GM12878 (cell line): ENCODE measurements at regions not wholly inside any gene's neighbourhood (a gene's known extent, or its start where the extent isn't known, plus 50 kb on each side); places are given as distances from the start of the nearest gene placed in this dataset.

ENCODE experiments used
- ATAC-seq: fragments of 200-7000 bp; cut with Tn5 transposase; 3 replicates; pipeline ENCODE4 v1.9.1; 2020; ENCODE audit warnings: mild to moderate bottlenecking, moderate library complexity
- BruUV-seq: library from RNA; stranded (reverse); fragments of 400-500 nt; replicated peaks from 2 replicates; lab custom pipeline; 2021; lab: Mats Ljungman, UMichigan
- CTCF ChIA-PET: fragments of 300-600 bp; sonication (Branson Sonifier 250); formaldehyde crosslinking; extraction: SDS; loops from one replicate; lab custom pipeline; 2021; ENCODE audit warnings: inconsistent platforms; lab: Yijun Ruan, JAX
- POLR2A ChIA-PET: fragments of 350-600 bp; formaldehyde crosslinking; extraction: SDS; loops from one replicate; lab custom pipeline; 2021; ENCODE audit warnings: inconsistent platforms; lab: Charles Lee
- RAD21 ChIA-PET: fragments of 300-600 bp; sonication (Branson Sonifier 250); formaldehyde crosslinking; loops from one replicate; lab custom pipeline; 2023; ENCODE audit warnings: antibody characterized with exemption; ENCODE audit not compliant: unreplicated experiment; lab: Charles Lee
- SMC1A ChIA-PET: fragments of 300-600 bp; sonication (Branson Sonifier 250); formaldehyde crosslinking; loops from one replicate; lab custom pipeline; 2023; ENCODE audit not compliant: unreplicated experiment, uncharacterized antibody; lab: Charles Lee
- DNase-seq: peaks from one replicate; pipeline ENCODE4 v3.0.0-alpha.2; 2011; ENCODE audit warnings: low read depth, low spot score
- FAIRE-seq: peaks from 3 replicates; lab custom pipeline; 2011; peaks lifted over from hg19 to GRCh38; lab: Jason Lieb, UNC
- H2AFZ ChIP-seq: 2 replicates; pipeline ENCODE4 v1.6.0; 2011; ENCODE audit warnings: low read depth, low read length, control low read depth; ENCODE audit not compliant: control insufficient read depth
- H3K27ac ChIP-seq: 2 replicates; pipeline ENCODE4 v1.5.1; 2011; ENCODE audit warnings: control low read depth; ENCODE audit not compliant: control insufficient read depth, insufficient read depth
- H3K27me3 ChIP-seq, 2 experiments: replicated peaks in 1 of 2; 2 replicates each; pipeline versions ENCODE4 v1.6.0 to v1.6.1; 2011; ENCODE audit warnings: low read length in 1 of 2; ENCODE audit not compliant: control insufficient read depth in 2 of 2, insufficient read depth in 2 of 2
- H3K36me3 ChIP-seq, 2 experiments: 2 replicates each; pipeline ENCODE4 v1.5.1; 2011; ENCODE audit warnings: low read length in 1 of 2; ENCODE audit not compliant: control insufficient read depth in 2 of 2, insufficient read depth in 2 of 2
- H3K4me1 ChIP-seq: 2 replicates; pipeline ENCODE4 v1.6.1; 2011; ENCODE audit warnings: mild to moderate bottlenecking, low read length, moderate library complexity, mixed read lengths; ENCODE audit not compliant: control insufficient read depth, insufficient read depth
- H3K4me2 ChIP-seq: 2 replicates; pipeline ENCODE4 v1.6.0; 2011; ENCODE audit warnings: control low read depth; ENCODE audit not compliant: control insufficient read depth, insufficient read depth
- H3K4me3 ChIP-seq: fragments of 200-600 bp; sonication (generic); 2 replicates; pipeline ENCODE4 v1.5.1; 2016
- H3K79me2 ChIP-seq: 2 replicates; pipeline ENCODE4 v1.6.0; 2011; ENCODE audit warnings: low read length; ENCODE audit not compliant: control insufficient read depth, insufficient read depth
- H3K9ac ChIP-seq: 2 replicates; pipeline ENCODE4 v1.8.0; 2011; ENCODE audit warnings: low read length, control low read depth, mixed read lengths; ENCODE audit not compliant: control insufficient read depth, insufficient read depth
- H3K9me3 ChIP-seq: replicated peaks from 3 replicates; pipeline ENCODE4 v1.5.1; 2011; ENCODE audit warnings: mild to moderate bottlenecking, low read length; ENCODE audit not compliant: control insufficient read depth, insufficient read depth
- H4K20me1 ChIP-seq: 2 replicates; pipeline ENCODE4 v1.6.0; 2011; ENCODE audit not compliant: control insufficient read depth, insufficient read depth
- BCL11A ChIP-seq: IDR thresholded peaks from 2 replicates; pipeline ENCODE4 v1.6.1; 2011; ENCODE audit warnings: low read depth, low read length
- BMI1 ChIP-seq: fragments of 450-650 bp; IDR thresholded peaks from 2 replicates; pipeline ENCODE4 v1.6.1; 2016; ENCODE audit warnings: mild to moderate bottlenecking, moderate library complexity, borderline replicate concordance
- CBFB ChIP-seq: IDR thresholded peaks from 2 replicates; pipeline ENCODE4 v1.6.1; 2016; ENCODE audit warnings: antibody characterized with exemption, low read depth
- MYB ChIP-seq: fragments of 150-350 bp; IDR thresholded peaks from 2 replicates; pipeline ENCODE4 v1.6.1; 2014; ENCODE audit warnings: mild to moderate bottlenecking, low read depth, low read length, borderline replicate concordance
- NFXL1 ChIP-seq: fragments of 450-650 bp; IDR thresholded peaks from 2 replicates; pipeline ENCODE4 v1.6.1; 2017; ENCODE audit warnings: antibody characterized with exemption, mild to moderate bottlenecking, borderline replicate concordance
- POLR2A ChIP-seq: IDR thresholded peaks from 2 replicates; pipeline ENCODE4 v1.6.1; 2011; ENCODE audit warnings: low read depth, mild to moderate bottlenecking, low read length
- POLR2AphosphoS5 ChIP-seq: IDR thresholded peaks from 2 replicates; pipeline ENCODE4 v1.6.1; 2011; ENCODE audit warnings: mild to moderate bottlenecking, low read length, inconsistent platforms
- SMC3 ChIP-seq: IDR thresholded peaks from 2 replicates; pipeline ENCODE4 v1.6.1; 2011; ENCODE audit warnings: low read length, improper control_type of control experiment, borderline replicate concordance
- YY1 ChIP-seq: IDR thresholded peaks from 2 replicates; pipeline ENCODE4 v1.6.1; 2011; ENCODE audit warnings: low read depth, mild to moderate bottlenecking, low read length
- WGBS: methylation state at CpG from one replicate; pipeline ENCODE4 v1.1.6; 2016; ENCODE audit warnings: low lambda C conversion rate; ENCODE audit not compliant: insufficient replicate concordance, insufficient coverage; ENCODE audit errors: missing lambda C conversion rate; 5-methylcytosine and 5-hydroxymethylcytosine counted together
- in situ Hi-C: fragments of 300-500 bp; cut with MboI; formaldehyde crosslinking; loops from 9 replicates; pipeline ENCODE4 v1.14.3; 2018; ENCODE audit warnings: mixed read lengths
- intact Hi-C: fragments of 100-400 bp; cut with micrococcal nuclease; formaldehyde crosslinking; loops from one replicate; pipeline ENCODE4 v1.14.2; 2022; ENCODE audit not compliant: unreplicated experiment
- TF ChIP-seq, protein P1 (sequence below): fragments of 450-650 bp; formaldehyde crosslinking; IDR thresholded peaks from 2 replicates; pipeline ENCODE4 v1.5.0; 2022; ENCODE audit warnings: mild to moderate bottlenecking, missing genetic modification characterization
- TF ChIP-seq, protein P2 (sequence below): IDR thresholded peaks from 2 replicates; pipeline ENCODE4 v1.6.1; 2011; ENCODE audit warnings: borderline replicate concordance, low read depth, mild to moderate bottlenecking, moderate library complexity, mixed read lengths, low read length; ENCODE audit not compliant: insufficient read depth; ENCODE audit errors: extremely low read length
- TF ChIP-seq, protein P3 (sequence below): fragments of 450-650 bp; IDR thresholded peaks from 2 replicates; pipeline ENCODE4 v1.6.1; 2016; ENCODE audit warnings: mild to moderate bottlenecking, moderate library complexity, borderline replicate concordance

DNA sequence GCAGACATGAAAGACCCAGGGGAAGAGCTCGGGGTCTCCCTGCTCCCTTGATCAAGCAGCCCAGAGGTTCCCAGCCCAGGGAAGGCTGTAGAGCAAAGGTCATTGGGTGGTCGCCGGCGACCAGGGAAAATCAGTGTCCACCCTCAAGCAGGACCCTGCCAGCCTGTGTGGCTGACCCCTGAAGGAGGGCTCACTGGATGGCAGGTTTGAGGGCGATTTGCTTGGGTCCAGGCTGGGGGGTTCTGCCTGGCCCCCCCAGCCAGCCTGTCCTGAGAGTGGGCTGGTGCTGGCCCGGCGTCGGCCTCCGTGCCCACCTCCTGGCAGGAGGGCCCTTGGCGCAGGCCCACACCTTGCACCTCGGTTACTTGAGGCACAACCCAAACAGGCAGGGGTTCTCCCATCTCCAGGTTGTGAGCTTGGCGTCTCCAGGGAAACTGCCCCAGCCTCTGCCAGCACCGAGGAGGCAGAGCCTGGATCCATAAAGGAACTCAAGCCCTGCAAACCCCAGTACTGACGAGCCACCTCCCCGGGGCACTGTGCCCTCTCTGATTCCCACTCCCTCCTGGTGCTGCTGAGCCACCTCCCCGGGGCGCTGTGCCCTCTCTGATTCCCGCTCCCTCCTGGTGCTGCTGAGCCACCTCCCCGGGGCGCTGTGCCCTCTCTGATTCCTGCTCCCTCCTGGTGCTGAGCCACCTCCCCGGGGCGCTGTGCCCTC is 329.0 kb upstream of the SFSWAP start:
- 43% methylated on average over 16 of the region's 22 CpGs for WGBS
- no peak overlapping the region for H3K4me2 ChIP-seq
- H2AFZ ChIP-seq = no peak overlapping the region
- in situ Hi-C loops (no loop called here), intact Hi-C loops (no loop called here)
- H3K27ac ChIP-seq = no peak overlapping the region
- no peaks in the 10 kb centered on the region; a peak in 1 of 4 replicates for H3K27me3 ChIP-seq
- TF ChIP-seq, protein P1, sequence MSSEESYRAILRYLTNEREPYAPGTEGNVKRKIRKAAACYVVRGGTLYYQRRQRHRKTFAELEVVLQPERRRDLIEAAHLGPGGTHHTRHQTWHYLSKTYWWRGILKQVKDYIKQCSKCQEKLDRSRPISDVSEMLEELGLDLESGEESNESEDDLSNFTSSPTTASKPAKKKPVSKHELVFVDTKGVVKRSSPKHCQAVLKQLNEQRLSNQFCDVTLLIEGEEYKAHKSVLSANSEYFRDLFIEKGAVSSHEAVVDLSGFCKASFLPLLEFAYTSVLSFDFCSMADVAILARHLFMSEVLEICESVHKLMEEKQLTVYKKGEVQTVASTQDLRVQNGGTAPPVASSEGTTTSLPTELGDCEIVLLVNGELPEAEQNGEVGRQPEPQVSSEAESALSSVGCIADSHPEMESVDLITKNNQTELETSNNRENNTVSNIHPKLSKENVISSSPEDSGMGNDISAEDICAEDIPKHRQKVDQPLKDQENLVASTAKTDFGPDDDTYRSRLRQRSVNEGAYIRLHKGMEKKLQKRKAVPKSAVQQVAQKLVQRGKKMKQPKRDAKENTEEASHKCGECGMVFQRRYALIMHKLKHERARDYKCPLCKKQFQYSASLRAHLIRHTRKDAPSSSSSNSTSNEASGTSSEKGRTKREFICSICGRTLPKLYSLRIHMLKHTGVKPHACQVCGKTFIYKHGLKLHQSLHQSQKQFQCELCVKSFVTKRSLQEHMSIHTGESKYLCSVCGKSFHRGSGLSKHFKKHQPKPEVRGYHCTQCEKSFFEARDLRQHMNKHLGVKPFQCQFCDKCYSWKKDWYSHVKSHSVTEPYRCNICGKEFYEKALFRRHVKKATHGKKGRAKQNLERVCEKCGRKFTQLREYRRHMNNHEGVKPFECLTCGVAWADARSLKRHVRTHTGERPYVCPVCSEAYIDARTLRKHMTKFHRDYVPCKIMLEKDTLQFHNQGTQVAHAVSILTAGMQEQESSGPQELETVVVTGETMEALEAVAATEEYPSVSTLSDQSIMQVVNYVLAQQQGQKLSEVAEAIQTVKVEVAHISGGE (CRISPR knock-in tag) = no peak
- TF ChIP-seq POLR2A = no peak
- no peak for TF ChIP-seq YY1
- TF ChIP-seq BCL11A = no peak
- TF ChIP-seq, protein P2, sequence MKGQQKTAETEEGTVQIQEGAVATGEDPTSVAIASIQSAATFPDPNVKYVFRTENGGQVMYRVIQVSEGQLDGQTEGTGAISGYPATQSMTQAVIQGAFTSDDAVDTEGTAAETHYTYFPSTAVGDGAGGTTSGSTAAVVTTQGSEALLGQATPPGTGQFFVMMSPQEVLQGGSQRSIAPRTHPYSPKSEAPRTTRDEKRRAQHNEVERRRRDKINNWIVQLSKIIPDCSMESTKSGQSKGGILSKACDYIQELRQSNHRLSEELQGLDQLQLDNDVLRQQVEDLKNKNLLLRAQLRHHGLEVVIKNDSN = no peak
- TF ChIP-seq NFXL1 = no peak
- no peak for TF ChIP-seq POLR2AphosphoS5
- TF ChIP-seq BMI1 = no peak
- TF ChIP-seq, protein P3, sequence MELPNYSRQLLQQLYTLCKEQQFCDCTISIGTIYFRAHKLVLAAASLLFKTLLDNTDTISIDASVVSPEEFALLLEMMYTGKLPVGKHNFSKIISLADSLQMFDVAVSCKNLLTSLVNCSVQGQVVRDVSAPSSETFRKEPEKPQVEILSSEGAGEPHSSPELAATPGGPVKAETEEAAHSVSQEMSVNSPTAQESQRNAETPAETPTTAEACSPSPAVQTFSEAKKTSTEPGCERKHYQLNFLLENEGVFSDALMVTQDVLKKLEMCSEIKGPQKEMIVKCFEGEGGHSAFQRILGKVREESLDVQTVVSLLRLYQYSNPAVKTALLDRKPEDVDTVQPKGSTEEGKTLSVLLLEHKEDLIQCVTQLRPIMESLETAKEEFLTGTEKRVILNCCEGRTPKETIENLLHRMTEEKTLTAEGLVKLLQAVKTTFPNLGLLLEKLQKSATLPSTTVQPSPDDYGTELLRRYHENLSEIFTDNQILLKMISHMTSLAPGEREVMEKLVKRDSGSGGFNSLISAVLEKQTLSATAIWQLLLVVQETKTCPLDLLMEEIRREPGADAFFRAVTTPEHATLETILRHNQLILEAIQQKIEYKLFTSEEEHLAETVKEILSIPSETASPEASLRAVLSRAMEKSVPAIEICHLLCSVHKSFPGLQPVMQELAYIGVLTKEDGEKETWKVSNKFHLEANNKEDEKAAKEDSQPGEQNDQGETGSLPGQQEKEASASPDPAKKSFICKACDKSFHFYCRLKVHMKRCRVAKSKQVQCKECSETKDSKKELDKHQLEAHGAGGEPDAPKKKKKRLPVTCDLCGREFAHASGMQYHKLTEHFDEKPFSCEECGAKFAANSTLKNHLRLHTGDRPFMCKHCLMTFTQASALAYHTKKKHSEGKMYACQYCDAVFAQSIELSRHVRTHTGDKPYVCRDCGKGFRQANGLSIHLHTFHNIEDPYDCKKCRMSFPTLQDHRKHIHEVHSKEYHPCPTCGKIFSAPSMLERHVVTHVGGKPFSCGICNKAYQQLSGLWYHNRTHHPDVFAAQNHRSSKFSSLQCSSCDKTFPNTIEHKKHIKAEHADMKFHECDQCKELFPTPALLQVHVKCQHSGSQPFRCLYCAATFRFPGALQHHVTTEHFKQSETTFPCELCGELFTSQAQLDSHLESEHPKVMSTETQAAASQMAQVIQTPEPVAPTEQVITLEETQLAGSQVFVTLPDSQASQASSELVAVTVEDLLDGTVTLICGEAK = no peak
- TF ChIP-seq CBFB = no peak
- TF ChIP-seq SMC3 = no peak
- no peak for TF ChIP-seq MYB
- no peaks in the 10 kb centered on the region for H3K36me3 ChIP-seq
- no peaks in the 10 kb centered on the region for H3K9me3 ChIP-seq
- no peak for FAIRE-seq
- ChIA-PET POLR2A (no interaction called here), RAD21 (no interaction called here), CTCF (no interaction called here), SMC1A (no interaction called here)
- H3K4me3 ChIP-seq = no peak overlapping the region
- ATAC-seq = no peak
- H3K9ac ChIP-seq = no peak overlapping the region
- H3K4me1 ChIP-seq = no peaks in the 10 kb centered on the region
- DNase-seq = no peak
- no peaks in the 10 kb centered on the region for H4K20me1 ChIP-seq
- no TSS peak for BruUV-seq
- H3K79me2 ChIP-seq = no peaks in the 10 kb centered on the region
